ENCODE measurements at regions not wholly inside any gene's neighbourhood (a gene's known extent, or its start where the extent isn't known, plus 50 kb on each side); places are given as distances from the start of the nearest gene placed in this dataset.

DNA sequence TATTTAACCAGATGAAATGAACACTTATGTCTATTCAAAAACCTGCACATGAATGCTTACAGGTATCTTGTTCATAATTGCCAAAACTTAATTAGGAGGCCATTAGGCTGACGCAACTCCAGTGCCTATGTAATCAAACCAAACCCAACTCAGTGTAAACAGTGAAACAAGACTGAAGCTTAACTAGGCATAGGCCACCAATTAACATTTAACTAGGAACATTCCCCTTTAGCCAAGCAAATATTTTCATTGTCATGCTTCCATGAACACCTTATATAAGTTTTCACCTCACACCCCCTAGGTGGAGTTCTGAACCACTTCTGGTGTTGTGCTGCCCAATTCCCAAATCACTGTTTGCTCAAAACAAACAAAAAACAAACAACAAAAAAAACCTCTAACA lies 686.0 kb downstream of the STPG2 start:
- no peak for ATAC-seq
- TF ChIP-seq ZFP3 (CRISPR knock-in tag; IDR thresholded peaks at IDR 0.05): no peak
- TF ChIP-seq ISL1 (CRISPR knock-in tag; IDR thresholded peaks at IDR 0.05): no peak

DNA sequence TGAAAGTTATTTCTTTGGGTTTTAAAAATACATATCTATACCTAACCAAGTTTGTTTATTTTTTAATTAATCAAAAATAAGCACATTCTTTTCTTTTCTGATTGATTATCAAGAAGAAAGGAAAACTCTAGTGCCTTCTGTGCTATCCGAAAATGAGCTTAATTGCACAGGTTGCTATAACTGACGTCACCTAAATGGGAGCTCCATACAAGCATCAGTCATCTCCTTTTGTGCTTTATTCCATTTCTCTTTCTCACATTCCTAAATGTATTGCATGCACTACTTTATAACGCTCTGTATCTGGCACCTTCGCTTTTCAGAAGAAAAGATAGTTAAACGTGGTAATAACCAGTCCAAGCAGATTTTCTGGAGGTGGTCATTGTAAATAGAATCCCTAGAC lies 675.0 kb downstream of the STPG2 start:
- TF ChIP-seq ZC3H10 (CRISPR knock-in tag; IDR thresholded peaks at IDR 0.05): no peak
- TF ChIP-seq ZFP3 (CRISPR knock-in tag; IDR thresholded peaks at IDR 0.05): no peak
- TF ChIP-seq PPARA (CRISPR knock-in tag; IDR thresholded peaks at IDR 0.05; ENCODE audit: borderline replicate concordance): no peak
- TF ChIP-seq OSR1 (CRISPR knock-in tag; IDR thresholded peaks at IDR 0.05): no peak
- no peak for TF ChIP-seq CSDC2 (CRISPR knock-in tag; IDR thresholded peaks at IDR 0.05)
- TF ChIP-seq ZNF565 (CRISPR knock-in tag; conservative IDR thresholded peaks at IDR 0.05; ENCODE audit: low read depth): no peak
- no peak for TF ChIP-seq TOX (CRISPR knock-in tag; IDR thresholded peaks at IDR 0.05; ENCODE audit: borderline replicate concordance)
- TF ChIP-seq ISL1 (CRISPR knock-in tag; IDR thresholded peaks at IDR 0.05): no peak
- no peak for TF ChIP-seq ARNTL (CRISPR knock-in tag; IDR thresholded peaks at IDR 0.05; ENCODE audit: borderline replicate concordance, low read depth)
- TF ChIP-seq BACH2 (CRISPR knock-in tag; IDR thresholded peaks at IDR 0.05; ENCODE audit: borderline replicate concordance): no peak
- no peak for TF ChIP-seq RARB (CRISPR knock-in tag; IDR thresholded peaks at IDR 0.05)
- no peak for TF ChIP-seq ESRRG (CRISPR knock-in tag; IDR thresholded peaks at IDR 0.05)
- TF ChIP-seq, protein P1, sequence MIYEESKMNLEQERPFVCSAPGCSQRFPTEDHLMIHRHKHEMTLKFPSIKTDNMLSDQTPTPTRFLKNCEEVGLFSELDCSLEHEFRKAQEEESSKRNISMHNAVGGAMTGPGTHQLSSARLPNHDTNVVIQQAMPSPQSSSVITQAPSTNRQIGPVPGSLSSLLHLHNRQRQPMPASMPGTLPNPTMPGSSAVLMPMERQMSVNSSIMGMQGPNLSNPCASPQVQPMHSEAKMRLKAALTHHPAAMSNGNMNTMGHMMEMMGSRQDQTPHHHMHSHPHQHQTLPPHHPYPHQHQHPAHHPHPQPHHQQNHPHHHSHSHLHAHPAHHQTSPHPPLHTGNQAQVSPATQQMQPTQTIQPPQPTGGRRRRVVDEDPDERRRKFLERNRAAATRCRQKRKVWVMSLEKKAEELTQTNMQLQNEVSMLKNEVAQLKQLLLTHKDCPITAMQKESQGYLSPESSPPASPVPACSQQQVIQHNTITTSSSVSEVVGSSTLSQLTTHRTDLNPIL (CRISPR knock-in tag; IDR thresholded peaks at IDR 0.05; ENCODE audit: low read depth): no peak
- TF ChIP-seq GLIS3 (CRISPR knock-in tag; IDR thresholded peaks at IDR 0.05): no peak
- TF ChIP-seq, protein P2, sequence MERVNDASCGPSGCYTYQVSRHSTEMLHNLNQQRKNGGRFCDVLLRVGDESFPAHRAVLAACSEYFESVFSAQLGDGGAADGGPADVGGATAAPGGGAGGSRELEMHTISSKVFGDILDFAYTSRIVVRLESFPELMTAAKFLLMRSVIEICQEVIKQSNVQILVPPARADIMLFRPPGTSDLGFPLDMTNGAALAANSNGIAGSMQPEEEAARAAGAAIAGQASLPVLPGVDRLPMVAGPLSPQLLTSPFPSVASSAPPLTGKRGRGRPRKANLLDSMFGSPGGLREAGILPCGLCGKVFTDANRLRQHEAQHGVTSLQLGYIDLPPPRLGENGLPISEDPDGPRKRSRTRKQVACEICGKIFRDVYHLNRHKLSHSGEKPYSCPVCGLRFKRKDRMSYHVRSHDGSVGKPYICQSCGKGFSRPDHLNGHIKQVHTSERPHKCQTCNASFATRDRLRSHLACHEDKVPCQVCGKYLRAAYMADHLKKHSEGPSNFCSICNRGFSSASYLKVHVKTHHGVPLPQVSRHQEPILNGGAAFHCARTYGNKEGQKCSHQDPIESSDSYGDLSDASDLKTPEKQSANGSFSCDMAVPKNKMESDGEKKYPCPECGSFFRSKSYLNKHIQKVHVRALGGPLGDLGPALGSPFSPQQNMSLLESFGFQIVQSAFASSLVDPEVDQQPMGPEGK (CRISPR knock-in tag; IDR thresholded peaks at IDR 0.05; ENCODE audit: borderline replicate concordance): no peak
- TF ChIP-seq SNAI2 (CRISPR knock-in tag; IDR thresholded peaks at IDR 0.05): no peak
- no peak for TF ChIP-seq TCF4 (CRISPR knock-in tag; IDR thresholded peaks at IDR 0.05; ENCODE audit: borderline replicate concordance)
- TF ChIP-seq ZNF70 (CRISPR knock-in tag; IDR thresholded peaks at IDR 0.05): no peak
- TF ChIP-seq, protein P3, sequence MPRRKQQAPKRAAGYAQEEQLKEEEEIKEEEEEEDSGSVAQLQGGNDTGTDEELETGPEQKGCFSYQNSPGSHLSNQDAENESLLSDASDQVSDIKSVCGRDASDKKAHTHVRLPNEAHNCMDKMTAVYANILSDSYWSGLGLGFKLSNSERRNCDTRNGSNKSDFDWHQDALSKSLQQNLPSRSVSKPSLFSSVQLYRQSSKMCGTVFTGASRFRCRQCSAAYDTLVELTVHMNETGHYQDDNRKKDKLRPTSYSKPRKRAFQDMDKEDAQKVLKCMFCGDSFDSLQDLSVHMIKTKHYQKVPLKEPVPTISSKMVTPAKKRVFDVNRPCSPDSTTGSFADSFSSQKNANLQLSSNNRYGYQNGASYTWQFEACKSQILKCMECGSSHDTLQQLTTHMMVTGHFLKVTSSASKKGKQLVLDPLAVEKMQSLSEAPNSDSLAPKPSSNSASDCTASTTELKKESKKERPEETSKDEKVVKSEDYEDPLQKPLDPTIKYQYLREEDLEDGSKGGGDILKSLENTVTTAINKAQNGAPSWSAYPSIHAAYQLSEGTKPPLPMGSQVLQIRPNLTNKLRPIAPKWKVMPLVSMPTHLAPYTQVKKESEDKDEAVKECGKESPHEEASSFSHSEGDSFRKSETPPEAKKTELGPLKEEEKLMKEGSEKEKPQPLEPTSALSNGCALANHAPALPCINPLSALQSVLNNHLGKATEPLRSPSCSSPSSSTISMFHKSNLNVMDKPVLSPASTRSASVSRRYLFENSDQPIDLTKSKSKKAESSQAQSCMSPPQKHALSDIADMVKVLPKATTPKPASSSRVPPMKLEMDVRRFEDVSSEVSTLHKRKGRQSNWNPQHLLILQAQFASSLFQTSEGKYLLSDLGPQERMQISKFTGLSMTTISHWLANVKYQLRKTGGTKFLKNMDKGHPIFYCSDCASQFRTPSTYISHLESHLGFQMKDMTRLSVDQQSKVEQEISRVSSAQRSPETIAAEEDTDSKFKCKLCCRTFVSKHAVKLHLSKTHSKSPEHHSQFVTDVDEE (CRISPR knock-in tag; IDR thresholded peaks at IDR 0.05): no peak
- no peak for ATAC-seq

DNA sequence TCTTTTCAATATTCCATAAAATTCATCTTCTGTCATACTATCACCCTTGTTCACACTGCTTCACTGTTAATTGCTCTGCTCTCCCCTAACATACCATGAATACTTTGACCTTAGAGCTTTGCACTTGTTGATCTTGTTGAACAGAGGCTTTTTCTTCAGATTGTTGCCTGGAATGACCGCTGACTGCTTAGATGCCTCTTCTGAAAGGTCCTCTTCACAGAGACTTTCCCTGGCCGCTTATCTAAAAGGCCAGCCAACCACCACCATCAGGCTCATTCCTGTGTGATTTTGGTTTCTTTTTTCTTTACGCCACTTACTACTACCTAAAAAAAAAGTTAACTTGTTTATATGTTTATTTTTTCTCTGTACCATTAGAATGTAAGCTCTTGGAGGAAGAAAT lies 667.7 kb downstream of the STPG2 start:
- TF ChIP-seq BACH2 (CRISPR knock-in tag; IDR thresholded peaks at IDR 0.05; ENCODE audit: borderline replicate concordance) (no peak), TOX (CRISPR knock-in tag; IDR thresholded peaks at IDR 0.05; ENCODE audit: borderline replicate concordance) (no peak), SNAI2 (CRISPR knock-in tag; IDR thresholded peaks at IDR 0.05) (no peak), ZC3H10 (CRISPR knock-in tag; IDR thresholded peaks at IDR 0.05) (no peak), ARNTL (CRISPR knock-in tag; IDR thresholded peaks at IDR 0.05; ENCODE audit: borderline replicate concordance, low read depth) (no peak), PPARA (CRISPR knock-in tag; IDR thresholded peaks at IDR 0.05; ENCODE audit: borderline replicate concordance) (no peak)
- ATAC-seq: no peak

DNA sequence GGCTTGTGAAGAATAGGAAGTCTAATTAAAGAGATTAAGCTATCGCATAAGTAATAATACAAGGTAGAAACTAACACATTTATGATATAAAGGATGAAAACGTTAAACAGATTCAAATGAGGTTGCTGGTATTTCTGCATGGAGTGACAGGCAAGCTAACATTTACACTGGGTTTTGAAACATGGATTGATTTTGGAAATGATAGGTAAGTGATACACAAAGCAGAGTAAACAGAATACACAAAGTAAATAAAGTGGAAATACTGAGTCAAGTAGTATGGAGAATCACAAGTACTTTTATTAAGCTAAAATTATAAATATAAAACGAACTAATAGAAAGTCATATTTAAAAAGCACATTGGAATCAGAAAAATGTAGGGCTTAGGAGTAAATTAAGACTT lies 665.3 kb downstream of the STPG2 start:
- TF ChIP-seq ZC3H10 (CRISPR knock-in tag; IDR thresholded peaks at IDR 0.05) (no peak), CSDC2 (CRISPR knock-in tag; IDR thresholded peaks at IDR 0.05) (no peak), ZFP30 (CRISPR knock-in tag; IDR thresholded peaks at IDR 0.05) (no peak)
- TF ChIP-seq, protein P4, sequence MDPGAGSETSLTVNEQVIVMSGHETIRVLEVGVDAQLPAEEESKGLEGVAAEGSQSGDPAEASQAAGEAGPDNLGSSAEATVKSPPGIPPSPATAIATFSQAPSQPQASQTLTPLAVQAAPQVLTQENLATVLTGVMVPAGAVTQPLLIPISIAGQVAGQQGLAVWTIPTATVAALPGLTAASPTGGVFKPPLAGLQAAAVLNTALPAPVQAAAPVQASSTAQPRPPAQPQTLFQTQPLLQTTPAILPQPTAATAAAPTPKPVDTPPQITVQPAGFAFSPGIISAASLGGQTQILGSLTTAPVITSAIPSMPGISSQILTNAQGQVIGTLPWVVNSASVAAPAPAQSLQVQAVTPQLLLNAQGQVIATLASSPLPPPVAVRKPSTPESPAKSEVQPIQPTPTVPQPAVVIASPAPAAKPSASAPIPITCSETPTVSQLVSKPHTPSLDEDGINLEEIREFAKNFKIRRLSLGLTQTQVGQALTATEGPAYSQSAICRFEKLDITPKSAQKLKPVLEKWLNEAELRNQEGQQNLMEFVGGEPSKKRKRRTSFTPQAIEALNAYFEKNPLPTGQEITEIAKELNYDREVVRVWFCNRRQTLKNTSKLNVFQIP (CRISPR knock-in tag; IDR thresholded peaks at IDR 0.05; ENCODE audit: borderline replicate concordance, low read depth): no peak
- TF ChIP-seq, protein P2 (CRISPR knock-in tag; IDR thresholded peaks at IDR 0.05; ENCODE audit: borderline replicate concordance): no peak
- TF ChIP-seq, protein P1 (CRISPR knock-in tag; IDR thresholded peaks at IDR 0.05; ENCODE audit: low read depth): no peak
- ATAC-seq: no peak
